Activated CD4-positive, alpha-beta T cell treated with anti-CD3 and anti-CD28 coated beads, Interleukin-2, Interleukin-6, amounts not matched to agents 100 ng/mL and 50 ng/mL, durations not matched to agents 16 hours and 8 hours (primary cell): ENCODE measurements at regions not wholly inside any gene's neighbourhood (a gene's known extent, or its start where the extent isn't known, plus 50 kb on each side); places are given as distances from the start of the nearest gene placed in this dataset.
"Not testable (repeated sequence)": the region's sequence is repeated elsewhere in the genome, so short reads cannot be mapped to it uniquely, and the experiment has no call there.

Source experiments
- DNase-seq: peaks from one replicate; pipeline ENCODE4 v3.0.0-alpha.2; 2020

GRCh38 chr7:152502813-152503790, 67.3 kb upstream of the KMT2C start:
- DNase-seq = no peak

GRCh38 chr7:152501506-152501905, 65.7 kb upstream of the KMT2C start:
- no peak for DNase-seq

GRCh38 chr7:152499969-152500368, 64.2 kb upstream of the KMT2C start:
- DNase-seq = not testable (repeated sequence)

GRCh38 chr7:152495867-152496266, 60.1 kb upstream of the KMT2C start:
- no peak for DNase-seq

- no peak for DNase-seq
Observed at GRCh38 chr7:152492952-152493351, 57.1 kb upstream of the KMT2C start.

GRCh38 chr7:152489044-152489443, 53.2 kb upstream of the KMT2C start:
- no peak for DNase-seq

GRCh38 chr7:152486968-152487367, 51.2 kb upstream of the KMT2C start:
- no peak for DNase-seq

GRCh38 chr7:152485826-152486225, 50.0 kb upstream of the KMT2C start:
- no peak for DNase-seq
